Hepatocyte (in vitro differentiated cells): ENCODE measurements at regions not wholly inside any gene's neighbourhood (a gene's known extent, or its start where the extent isn't known, plus 50 kb on each side); places are given as distances from the start of the nearest gene placed in this dataset.

Source experiments
- CTCF ChIP-seq: fragments of 200-600 bp; sonication (generic); IDR thresholded peaks from 2 replicates; pipeline ENCODE4 v1.5.1; 2016; ENCODE audit warnings: antibody characterized with exemption, mild to moderate bottlenecking; ENCODE audit not compliant: poor library complexity
- EZH2 ChIP-seq: fragments of 200-600 bp; sonication (generic); IDR thresholded peaks from 2 replicates; pipeline ENCODE4 v1.6.1; 2016; ENCODE audit warnings: antibody characterized with exemption, mild to moderate bottlenecking, borderline replicate concordance
- EZH2phosphoT487 ChIP-seq: fragments of 200-600 bp; sonication (generic); IDR thresholded peaks from one replicate; pipeline ENCODE4 v1.6.1; 2018; ENCODE audit warnings: antibody characterized with exemption, mild to moderate bottlenecking, low read depth, moderate library complexity; ENCODE audit not compliant: unreplicated experiment, severe bottlenecking

- TF ChIP-seq CTCF (no peak), EZH2 (no peak), EZH2phosphoT487 (no peak)
Measured at GRCh38 chr18:42641996-42642395, 473.5 kb downstream of the RIT2 start.
